ENCODE measurements at regions not wholly inside any gene's neighbourhood (a gene's known extent, or its start where the extent isn't known, plus 50 kb on each side); places are given as distances from the start of the nearest gene placed in this dataset.

DNA sequence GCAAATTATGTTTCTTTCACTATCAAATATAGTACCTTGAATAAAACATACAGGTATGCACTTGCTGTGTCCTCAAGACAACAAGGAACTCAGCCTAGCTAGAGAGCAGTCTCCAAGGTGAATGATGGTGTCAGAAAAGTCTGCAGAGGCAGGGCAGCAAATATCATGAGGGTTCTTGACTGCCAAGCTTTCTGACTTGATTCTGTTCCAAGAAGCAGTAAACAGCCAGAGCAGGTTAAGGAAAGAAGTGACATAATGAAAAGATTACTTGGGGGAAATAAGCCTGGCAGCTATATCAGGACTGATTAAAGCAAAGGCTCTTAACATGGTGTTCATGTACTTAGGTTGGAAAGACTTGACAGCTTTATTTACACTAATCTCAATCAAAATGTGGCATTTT is 192.2 kb upstream of the GADL1 start:
- TF ChIP-seq CTCF (IDR thresholded peaks at IDR 0.05): no peak
- TF ChIP-seq POLR2AphosphoS5 (IDR thresholded peaks at IDR 0.05): no peak
- no peak for TF ChIP-seq POLR2A (IDR thresholded peaks at IDR 0.05)
